ENCODE measurements at regions not wholly inside any gene's neighbourhood (a gene's known extent, or its start where the extent isn't known, plus 50 kb on each side); places are given as distances from the start of the nearest gene placed in this dataset.
"Not testable (repeated sequence)": the region's sequence is repeated elsewhere in the genome, so short reads cannot be mapped to it uniquely, and the experiment has no call there.

DNA sequence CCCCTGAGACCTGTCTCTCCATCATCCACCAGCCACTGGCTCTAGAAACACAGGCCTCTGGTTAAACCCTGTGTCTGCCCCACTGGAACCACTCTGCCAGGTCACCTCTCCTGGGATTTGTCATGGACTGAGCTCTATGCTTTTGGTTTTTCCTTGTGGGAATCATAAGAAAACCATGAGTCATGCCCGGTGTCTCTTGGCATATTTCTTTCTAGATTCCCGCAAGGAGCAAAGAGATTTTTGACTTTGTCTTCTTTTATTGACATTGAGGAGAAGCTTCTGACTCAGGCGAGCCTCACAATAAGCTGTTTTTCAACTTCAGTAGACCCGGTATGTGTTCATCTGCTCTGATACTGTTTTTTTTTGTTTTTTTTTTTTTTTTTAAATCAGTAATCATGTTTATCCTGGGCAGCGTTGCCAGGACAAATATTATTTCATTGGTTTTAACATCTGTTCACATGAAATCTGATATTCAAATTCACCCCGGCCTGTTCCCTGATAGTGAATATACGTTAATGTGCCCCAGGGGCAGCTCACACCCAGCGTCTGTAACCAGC lies 207.1 kb downstream of the ACKR3 start:
- no peak for DNase-seq

DNA sequence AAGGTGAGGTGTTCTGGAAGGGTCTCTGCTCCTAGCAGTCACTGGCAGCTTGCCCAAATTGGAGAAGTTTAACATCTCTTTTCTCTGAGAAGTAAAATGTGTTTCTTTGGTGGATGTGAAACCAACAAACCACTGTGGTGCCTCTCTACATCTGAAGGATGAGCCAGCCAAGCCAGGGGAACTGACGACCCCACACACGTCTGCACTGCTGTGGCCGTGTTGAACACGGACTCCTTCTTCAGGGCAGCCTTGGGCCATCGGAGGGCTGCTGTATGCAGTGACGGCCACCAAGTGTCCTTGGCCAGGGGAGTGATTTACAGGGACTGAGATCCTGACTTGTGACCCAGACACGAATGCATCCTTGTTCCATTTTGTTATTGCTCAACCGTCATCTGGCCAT lies 207.8 kb downstream of the ACKR3 start:
- no peak for DNase-seq

DNA sequence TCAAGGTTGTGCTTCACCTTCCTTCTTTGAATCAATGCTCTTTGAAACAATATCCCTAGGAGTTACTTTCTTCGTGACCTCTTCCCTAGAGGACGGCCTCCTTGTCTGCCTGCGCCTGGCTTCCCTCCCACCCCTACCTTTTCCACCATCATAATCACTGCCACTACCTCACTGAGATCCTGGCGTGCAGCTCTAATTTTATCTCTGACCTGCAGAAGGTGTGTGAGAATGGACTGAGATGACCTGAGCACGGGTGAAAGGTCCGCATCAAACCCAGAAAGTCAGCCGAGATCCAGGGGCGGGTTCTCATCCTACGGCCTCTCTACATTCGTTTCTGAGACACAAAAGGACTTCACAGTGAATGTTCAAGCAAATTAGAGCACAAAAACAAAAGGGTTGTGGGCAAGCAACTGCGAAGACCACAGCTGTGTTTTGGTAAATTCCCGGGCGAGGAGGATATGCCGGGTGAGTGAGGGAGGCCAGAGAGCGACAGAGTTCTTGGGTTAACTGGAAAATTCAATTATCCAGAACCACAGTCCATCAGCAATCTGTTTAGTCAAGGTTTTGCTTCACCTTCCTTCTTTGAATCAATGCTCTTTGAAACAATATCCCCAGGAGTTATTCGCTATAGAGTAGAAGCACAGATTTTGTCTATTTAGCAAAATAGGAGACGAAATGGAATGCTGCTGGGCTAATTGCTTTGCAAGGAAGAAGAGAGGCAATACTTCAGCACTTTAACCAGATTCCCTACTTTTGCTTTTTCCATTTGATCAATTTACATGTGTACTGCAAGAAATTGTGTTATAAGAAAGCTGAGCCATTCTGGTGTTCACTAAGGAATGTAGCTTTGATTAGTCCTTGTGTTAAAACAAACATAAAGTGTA lies 212.6 kb downstream of the ACKR3 start:
- DNase-seq, result no peak

DNA sequence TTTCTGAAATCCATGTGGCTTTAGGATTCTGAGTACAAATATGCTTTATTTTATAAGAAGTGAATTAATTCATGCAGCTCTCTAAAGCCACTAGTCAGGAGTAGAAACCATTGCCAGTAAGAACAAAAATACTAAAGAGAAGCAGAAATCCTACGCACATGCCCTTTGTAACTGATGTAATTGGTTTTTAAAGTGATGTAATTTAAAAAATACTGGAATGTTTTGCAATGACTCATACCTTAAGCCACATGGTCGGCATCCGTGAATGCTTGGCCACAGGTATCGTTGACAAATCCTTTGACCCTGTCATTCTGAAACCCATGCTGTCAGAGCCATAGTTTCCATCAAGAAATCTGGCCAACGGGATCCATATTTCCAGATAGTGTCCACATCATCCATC lies 213.3 kb downstream of the ACKR3 start:
- DNase-seq, result no peak

DNA sequence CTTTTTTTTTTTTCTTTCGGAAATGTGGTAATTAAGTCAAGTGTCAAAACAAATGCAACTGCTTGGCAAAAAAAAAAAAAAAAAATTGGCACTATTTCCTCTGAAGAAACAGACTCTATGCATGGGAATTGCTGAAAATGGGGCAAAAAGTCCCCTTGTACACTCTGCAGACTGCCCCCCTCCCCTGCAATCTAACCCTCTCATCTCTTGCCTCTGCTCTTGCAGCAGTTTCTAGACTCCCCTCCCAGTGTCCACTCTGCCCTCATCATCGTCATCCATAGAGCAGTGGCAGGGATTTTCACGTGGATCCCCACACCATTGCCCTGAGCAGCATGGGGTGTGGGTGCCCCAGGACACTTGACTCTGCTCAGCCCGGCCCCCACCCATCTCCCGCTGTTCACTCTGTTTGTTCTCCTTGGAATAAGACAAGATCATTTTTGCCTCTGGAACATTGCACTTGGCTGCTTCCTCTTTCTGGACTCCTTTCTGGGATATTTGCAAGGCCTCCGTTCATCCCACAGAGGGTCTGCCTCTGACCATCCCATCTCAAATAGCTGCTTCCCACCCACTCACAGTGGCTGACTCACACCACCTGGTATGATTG lies 213.9 kb downstream of the ACKR3 start:
- DNase-seq, result no peak

DNA sequence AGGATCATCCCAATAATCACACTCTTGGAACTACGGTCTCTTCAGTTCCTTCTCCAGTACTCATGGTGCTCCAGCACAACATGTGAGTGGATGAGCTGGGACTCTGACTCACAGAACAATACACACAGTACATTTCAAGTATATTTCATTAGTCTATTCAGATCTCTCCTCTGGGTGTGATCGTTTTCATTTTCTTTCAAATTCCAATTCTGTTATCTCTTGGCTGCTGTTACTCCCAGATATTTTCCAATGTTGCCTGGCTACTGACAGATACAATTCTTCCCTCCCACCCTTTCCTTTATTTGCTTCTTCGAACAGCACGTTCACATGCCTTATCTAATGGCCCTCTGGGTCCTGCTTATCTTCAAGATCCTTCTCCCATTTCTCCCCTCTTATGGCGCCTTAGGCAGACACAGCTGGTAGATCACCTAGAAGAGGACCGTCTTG lies 216.0 kb downstream of the ACKR3 start:
- no peak for DNase-seq

DNA sequence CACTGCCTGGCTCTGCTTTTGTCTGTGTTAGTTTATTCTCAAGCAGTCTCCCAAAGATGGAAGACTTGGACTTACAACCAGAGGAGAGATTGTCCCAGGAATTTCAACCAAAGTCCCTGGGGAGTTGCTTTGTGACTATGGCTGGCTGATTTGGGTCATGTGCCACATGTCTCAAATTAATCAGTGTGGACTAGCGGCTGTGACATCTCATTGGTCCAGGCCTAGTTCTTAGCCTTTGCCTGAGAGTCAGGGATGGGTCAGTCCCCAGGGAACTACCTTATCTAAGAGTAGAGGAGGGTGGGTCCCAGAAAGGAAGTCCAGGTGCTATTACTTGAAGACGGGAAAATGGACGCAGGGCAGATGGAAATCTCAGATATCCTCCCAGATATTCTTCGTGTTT lies 217.1 kb downstream of the ACKR3 start:
- DNase-seq, result no peak

DNA sequence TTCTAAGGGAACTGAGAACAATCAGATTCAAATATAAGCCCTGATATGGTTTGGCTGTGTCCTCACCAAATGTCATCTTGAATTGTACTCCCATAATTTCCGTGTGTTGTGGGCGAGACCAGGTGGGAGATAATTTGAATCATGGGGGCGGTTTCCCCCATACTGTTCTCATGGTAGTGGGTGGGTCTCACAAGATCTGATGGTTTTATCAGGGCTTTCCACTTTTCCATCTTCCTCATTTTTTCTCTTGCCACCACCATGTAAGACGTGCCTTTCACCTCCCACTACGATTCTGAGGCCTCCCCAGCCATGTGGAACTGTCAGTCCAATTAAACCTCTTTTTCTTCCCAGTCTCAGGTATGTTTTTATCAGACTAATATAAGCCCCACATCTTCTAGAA lies 217.8 kb downstream of the ACKR3 start:
- DNase-seq, result not testable (repeated sequence)

DNA sequence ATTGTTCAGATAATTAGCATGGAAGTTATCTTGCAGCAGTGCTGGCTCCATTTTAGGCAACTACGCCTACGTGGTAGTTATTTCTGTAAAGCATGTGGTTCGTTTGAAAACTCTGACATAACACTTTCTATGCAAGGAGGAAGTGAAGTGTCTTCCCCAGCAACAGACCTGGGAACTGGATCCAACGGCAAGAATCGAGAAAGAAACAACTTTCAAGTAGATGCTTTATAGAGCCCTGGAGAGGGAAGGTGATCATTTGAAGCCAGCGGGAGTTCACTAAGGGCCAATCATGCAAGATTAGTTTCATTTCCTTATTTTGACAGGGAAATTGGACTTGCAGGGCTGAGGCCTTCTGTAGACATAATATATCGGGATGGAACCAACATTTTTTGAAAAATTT lies 218.3 kb downstream of the ACKR3 start:
- peak; percentile 14 to 49 for DNase-seq

DNA sequence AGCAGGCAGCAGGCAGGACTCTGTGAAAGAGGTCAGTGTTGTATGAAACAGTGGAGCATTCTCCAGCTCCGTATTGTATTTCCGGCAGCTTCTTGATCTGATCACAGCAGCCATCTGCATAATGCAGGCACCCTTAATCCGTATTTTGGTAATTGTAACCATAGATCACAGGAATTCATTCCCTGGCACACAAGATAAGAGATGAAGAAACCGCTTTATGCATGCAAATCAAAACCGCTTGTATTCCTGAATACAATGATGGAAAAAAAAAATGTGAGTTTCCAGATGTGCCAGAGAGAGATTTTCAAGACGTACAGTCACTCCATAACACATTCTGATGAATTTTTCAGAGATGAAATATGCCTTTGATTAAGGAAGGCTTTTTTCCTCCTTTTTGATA lies 221.3 kb downstream of the ACKR3 start:
- DNase-seq, result no peak

DNA sequence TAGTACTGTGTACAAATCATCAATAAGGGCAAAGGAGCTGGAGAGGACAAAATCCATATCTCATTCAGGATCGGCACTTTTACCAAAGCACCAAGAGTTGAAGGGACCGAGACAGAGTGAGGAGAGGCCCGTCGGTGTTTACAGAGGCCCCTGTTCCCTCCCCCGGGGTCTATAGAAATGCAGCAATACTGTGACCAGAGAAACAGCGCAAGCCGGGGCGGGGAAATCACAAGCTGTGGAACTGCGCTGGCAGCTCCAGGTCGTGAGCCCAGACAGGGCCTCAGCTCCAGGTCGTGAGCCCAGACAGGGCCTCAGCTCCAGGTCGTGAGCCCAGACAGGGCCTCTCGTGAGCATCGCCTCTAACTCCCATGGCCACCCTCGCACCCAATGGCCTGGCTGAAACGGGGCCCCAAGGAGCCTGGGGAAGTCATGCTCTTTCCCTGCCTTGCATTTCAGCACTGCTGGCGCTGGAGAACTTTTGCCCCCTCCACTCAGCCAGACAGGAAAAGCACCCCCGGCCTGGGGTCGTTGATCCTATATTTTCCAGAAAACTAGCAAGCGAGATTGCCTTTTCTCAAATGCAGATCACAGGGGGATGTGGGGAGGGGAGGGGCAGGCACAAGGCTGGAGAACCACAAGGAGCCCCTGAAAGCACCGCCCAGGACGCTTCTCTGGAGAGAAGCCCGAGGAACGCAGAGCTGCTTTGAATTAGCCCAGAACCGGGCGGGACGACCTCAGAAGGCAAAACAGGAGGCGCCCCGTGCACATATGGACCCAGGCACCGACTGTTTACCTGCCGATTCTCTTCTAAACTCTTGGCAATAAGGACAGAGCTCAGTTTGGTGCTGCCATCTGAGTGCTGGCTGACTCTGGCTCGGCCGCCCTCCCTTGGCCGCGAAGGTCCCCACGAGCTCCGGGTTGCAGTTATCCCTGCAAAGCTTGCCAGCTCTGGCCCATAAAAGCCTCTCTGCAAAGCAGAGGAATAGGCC lies 223.7 kb downstream of the ACKR3 start:
- no peak for DNase-seq

DNA sequence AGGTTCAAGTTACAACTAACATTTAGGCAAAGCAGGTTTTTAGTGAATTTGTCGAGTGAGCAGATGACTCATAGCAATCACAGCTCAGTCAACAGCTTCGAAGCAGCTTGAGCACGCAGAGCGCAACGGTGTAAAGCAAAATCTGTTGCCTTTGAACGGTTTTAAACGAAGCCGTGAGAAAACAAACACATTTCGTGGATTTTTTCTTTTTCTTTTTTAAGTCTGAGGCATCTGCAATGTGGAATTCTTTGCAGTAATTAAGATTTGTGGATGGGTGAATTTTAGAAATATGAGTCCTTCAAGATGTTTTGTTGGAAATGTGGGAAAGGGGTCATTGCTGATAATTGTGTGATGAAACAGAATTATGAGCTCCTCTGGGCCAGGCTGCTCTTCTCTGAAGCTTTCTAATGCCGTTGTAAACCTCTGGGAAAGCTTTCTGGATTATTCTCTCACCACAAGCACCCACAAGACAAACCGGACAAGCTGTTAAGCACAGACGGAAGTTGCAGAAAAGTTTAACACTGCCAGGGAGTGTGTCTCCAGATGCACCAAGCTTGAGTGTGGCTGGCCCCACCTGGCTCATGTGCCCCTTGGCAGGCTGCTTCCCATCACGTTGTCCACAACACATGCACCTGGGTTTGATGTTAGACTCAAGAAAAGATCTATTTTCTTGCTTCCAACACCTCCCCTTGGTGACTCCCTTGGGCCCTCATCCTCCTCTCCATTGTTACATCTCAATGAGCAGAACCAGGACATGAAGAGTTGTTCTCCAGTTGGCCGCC lies 224.7 kb downstream of the ACKR3 start:
- no peak for DNase-seq

DNA sequence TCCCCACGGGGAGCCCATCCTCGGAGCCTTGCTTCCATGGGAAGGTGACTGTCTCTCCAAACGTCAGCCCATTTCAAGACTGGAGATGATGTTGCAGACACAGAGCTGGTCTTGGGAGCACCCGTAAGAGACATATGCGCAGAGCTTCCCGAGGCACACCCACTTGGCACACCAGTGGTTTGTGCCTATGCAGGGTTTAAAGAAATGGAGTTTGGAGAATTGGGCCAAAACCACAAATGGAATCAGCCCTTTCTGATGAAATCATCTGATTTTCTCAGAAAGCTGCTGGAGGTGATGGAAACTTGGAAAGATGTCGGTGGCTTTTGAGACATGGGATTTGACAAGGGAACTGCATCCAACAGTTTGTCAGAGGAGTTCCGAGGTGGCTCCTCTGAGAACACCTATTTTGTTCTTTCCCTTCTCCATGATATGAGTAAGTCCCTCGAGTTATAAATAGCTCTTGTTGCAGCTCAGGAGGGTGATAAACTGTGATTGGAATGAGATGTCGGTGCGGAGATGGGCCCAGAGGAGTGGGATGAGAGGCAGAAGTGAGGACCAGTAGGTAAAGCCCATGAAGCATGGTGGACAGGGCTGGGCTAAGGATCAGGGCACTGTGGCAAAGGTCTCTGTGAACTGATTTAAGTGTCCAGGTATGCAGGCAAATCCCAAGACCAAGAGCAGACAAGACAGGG lies 225.7 kb downstream of the ACKR3 start:
- DNase-seq, result no peak

DNA sequence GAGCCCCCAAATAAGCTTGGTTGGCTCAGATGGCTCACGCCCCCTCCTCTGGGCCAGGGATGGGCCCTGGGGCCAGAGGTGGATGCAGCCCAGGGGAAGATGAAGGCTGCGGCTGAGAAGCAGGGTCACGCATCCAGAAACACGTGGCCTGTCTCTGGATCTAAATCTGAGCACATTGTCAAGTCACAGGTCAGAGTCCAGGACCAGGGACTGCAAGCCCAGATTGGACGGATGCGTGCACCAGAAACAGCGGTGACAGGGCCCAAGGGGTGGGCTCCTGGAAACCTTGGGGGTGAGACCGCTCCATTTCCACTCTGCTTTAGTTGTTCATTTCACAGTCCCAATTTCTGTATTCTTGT lies 226.2 kb downstream of the ACKR3 start:
- no peak for DNase-seq

DNA sequence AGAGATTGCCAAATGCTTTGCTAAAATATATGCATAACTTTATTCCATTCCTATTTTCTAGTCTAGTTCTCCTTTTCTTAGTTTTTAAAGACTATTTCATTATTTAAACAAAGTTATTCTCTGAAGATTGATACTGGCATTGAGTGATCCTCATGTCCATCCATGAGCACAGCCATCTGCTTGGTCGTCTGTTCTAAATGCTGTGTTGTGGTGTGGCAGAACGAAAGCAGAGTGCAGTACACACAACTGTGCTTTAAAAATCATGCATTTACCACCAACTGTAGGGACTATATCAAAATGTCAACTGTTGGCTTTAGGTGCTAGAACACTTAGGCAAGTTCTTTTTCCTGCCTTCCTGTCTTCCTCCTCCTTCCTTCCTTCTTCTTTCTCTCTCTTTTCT lies 226.6 kb downstream of the ACKR3 start:
- no peak for DNase-seq

DNA sequence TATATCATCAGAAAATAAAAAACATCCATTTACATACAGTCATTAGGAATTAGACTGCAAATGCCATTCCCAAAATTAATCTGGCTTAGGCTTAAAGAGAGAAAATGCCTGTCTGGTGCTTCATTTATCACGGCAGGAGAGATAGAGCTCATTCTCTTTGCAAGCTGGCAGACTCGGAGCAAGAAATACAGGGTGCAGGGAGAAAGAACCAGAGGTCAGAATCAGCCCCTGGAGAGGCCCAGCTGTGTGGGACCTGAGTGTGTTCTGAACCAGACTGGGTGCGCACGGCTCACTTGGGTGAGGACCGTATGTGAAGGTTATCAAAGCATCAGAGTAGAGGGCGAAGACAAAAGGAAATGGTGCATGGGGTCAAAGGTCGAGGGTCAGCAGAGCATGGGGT lies 227.8 kb downstream of the ACKR3 start:
- no peak for DNase-seq

DNA sequence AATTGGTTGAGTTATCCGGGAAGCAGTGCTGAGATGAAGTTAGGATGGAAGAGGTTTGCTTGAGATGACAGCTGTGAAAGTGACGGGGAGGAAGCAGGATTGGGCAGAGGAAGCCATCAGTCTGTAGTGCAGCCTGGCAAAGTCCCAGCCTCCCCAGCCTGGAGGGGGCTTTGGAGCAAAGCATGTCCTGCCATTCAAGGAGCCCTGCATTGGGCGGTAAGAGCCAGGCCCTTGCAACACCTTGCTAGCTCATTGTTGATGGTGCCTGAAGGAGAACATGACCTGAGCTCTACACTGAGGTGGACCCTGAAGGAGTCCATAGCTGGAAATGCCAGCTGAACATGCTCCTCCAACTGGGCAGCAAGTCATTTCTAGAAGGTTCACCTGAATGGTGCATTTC lies 228.9 kb downstream of the ACKR3 start:
- DNase-seq, result no peak

DNA sequence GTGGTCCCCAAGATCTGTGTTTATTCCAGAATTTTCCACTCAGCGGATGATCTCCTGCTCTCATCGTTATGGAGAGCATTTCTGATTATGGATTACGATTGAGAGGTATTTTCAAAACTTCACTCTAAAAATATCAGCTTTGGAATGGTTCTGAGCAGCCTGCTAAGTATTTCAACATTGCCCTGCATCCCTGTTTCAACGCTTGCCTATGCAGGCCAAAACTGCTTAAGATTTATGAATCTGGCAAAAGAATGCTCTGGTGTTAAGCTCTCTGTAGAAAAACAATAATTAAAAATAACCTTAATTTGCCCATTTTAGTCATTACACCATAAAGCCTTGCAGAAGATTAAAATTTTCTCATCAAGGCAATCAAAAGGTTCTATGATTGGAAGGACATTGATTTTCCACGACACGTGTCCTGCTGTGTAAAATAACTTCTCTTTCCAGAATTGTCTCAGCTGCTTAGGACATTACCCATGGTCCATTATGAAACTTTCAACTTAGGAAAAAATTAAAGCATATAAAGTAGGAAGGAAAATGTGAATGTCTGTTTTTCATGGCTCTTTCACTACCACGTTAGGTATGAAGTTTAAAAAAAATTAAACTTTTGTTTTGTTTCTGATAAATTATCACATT lies 229.9 kb downstream of the ACKR3 start:
- no peak for DNase-seq

DNA sequence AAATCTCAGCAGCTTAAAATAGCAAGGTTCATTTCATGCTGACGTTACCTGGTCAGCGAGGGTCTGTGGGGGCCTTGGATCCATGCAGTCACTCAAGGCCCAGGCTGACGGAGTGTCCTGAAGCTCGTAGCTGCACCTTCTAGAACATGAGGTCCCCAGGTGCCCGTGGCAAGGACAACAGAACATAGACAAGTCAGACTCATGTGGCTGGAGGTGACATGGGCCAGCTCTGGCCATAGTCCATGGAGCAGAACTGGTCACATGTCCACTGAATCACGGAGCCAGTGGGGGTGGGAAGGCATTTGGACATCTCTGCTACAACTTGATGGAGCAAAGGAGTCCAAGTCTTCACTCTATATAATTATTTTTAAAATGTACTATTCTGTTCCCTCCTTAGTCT lies 233.2 kb downstream of the ACKR3 start:
- no peak for DNase-seq

DNA sequence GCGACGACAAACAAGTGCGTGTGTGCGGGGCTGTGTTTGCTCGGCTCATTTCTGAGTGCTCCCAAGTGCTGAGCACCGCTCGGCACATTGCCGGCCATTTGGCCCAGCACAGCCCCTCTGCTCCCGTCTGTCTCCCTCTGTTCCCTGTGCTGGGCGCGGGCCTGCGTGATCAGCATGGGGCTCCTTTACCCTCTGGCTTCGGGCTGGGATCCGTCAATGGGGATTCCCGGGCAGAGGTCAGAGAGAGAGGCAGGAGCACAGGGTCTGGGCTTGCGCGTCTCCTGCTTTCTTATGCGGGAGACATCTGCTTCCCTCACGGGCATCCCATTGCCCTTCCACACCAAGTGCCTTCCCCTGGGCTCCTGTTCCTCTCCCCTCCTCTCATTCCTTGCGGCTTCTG lies 234.0 kb downstream of the ACKR3 start:
- no peak for DNase-seq
